ENCODE measurements at regions not wholly inside any gene's neighbourhood (a gene's known extent, or its start where the extent isn't known, plus 50 kb on each side); places are given as distances from the start of the nearest gene placed in this dataset.

DNA sequence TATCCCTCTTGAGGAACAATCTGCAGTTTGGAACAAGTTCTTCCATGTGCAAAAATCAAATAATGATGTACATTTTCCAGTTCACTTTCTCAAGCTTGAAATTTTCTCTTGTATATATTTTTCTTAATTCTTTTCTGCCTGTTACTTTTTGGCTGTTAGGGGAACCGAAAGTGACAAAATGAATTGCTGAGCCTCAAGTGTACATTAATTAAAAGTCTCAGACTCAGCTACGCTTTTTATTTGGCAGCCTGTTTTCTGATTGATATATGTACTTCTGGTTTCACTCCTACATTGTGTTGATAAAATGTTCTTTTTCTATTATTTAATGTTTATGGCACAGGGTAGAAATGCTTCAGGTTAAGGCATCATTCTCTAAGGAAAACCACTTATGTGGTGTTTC, 999.5 kb downstream of the PDHA2 start:
- Histone ChIP-seq H3K4me3 (ENCODE audit: low read depth in 2 of 2, low read length in 2 of 2) (no peak overlapping the region), H3K36me3 (ENCODE audit: control insufficient read depth, insufficient read depth, low read length) (no peaks in the 10 kb centered on the region), H3K27ac (ENCODE audit: low read length) (no peak overlapping the region), H3K4me1 (ENCODE audit: control insufficient read depth, insufficient read depth, low read length) (no peaks in the 10 kb centered on the region), H3K9me3 (ENCODE audit: control insufficient read depth, insufficient read depth, low read depth, low read length) (no peaks in the 10 kb centered on the region), H3K27me3 (ENCODE audit: control insufficient read depth, insufficient read depth, low read length) (no peaks in the 10 kb centered on the region)
- intact Hi-C loops (cut with micrococcal nuclease; ENCODE audit: unreplicated experiment) (no loop called here), in situ Hi-C loops (cut with HindIII; ENCODE audit: low pct_unique_long_range_greater_than_20kb, low sequenced_read_pairs) (no loop called here)
- POLR2A ChIA-PET = no interaction called here
- CTCF ChIA-PET = no interaction called here
- ATAC-seq (no peak), DNase-seq (ENCODE audit: low read depth, low spot score) (no peak)
- no TSS peak for BruUV-seq (replicated peaks)
- TF ChIP-seq TCF7L2 (IDR thresholded peaks at IDR 0.05; ENCODE audit: low read depth, low read length) = no peak
- no peak for TF ChIP-seq REST (IDR thresholded peaks at IDR 0.05; ENCODE audit: insufficient read depth in 1 of 2, low read depth in 2 of 2, low read length in 1 of 2)
- no peak for TF ChIP-seq POLR2AphosphoS5 (IDR thresholded peaks at IDR 0.05; ENCODE audit: low read depth, low read length)
- no peak for TF ChIP-seq CTCF (IDR thresholded peaks at IDR 0.05)
- TF ChIP-seq SIN3A (IDR thresholded peaks at IDR 0.05; ENCODE audit: borderline replicate concordance, insufficient read depth, low read depth, low read length) = no peak

GRCh38 chr4:96841801-96842200, 1001.9 kb downstream of the PDHA2 start:
- H3K4me1 ChIP-seq (ENCODE audit: control insufficient read depth, insufficient read depth, low read length) = no peaks in the 10 kb centered on the region
- ATAC-seq = no peak

More at GRCh38 chr4:96841801-96842200, 1001.9 kb downstream of the PDHA2 start:
- Histone ChIP-seq H3K9me3 (ENCODE audit: control insufficient read depth, insufficient read depth, low read depth, low read length) (no peaks in the 10 kb centered on the region), H3K27ac (ENCODE audit: low read length) (no peak overlapping the region), H3K27me3 (ENCODE audit: control insufficient read depth, insufficient read depth, low read length) (no peaks in the 10 kb centered on the region), H3K36me3 (ENCODE audit: control insufficient read depth, insufficient read depth, low read length) (no peaks in the 10 kb centered on the region), H3K4me3 (ENCODE audit: low read depth in 2 of 2, low read length in 2 of 2) (no peak overlapping the region)
- ChIA-PET CTCF (no interaction called here), POLR2A (no interaction called here)
- TF ChIP-seq CTCF (IDR thresholded peaks at IDR 0.05) (no peak), TCF7L2 (IDR thresholded peaks at IDR 0.05; ENCODE audit: low read depth, low read length) (no peak), SIN3A (IDR thresholded peaks at IDR 0.05; ENCODE audit: borderline replicate concordance, insufficient read depth, low read depth, low read length) (no peak), POLR2AphosphoS5 (IDR thresholded peaks at IDR 0.05; ENCODE audit: low read depth, low read length) (no peak), REST (IDR thresholded peaks at IDR 0.05; ENCODE audit: insufficient read depth in 1 of 2, low read depth in 2 of 2, low read length in 1 of 2) (no peak)
- in situ Hi-C loops (cut with HindIII; ENCODE audit: low pct_unique_long_range_greater_than_20kb, low sequenced_read_pairs) = no loop called here
- intact Hi-C loops (cut with micrococcal nuclease; ENCODE audit: unreplicated experiment) = no loop called here
- BruUV-seq (replicated peaks) = no TSS peak
- DNase-seq (ENCODE audit: low read depth, low spot score) = no peak

Measured in Panc1 (cell line).